GM21367 (cell line): ENCODE measurements at regions not wholly inside any gene's neighbourhood (a gene's known extent, or its start where the extent isn't known, plus 50 kb on each side); places are given as distances from the start of the nearest gene placed in this dataset.
"Not testable (repeated sequence)": the region's sequence is repeated elsewhere in the genome, so short reads cannot be mapped to it uniquely, and the experiment has no call there.

ENCODE experiments used
- ATAC-seq: cut with Tn5 transposase; IDR thresholded peaks from one replicate; pipeline ENCODE4 v1.9.1; 2021; ENCODE audit not compliant: unreplicated experiment

- no peak for ATAC-seq
Measured at GRCh38 chr11:98720951-98721350, 299.8 kb upstream of the CNTN5 start.

DNA sequence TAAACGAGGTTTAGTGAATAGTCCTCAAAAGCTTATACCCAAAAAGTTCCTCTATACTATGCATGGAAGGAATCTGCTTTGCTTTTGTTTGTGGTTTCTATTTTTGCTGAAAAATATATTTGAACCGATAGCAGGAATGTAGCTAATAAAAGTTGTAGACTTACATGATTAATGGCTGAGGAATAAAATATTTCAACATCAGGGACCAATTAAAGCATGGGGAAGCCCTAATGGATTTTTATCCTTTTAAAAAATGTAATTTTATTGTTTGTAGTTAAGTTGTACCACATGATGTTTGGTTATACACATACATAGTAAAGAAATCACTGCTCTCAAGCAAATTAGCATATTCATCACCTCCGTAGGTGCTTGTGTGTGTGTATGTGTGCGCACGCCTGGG lies 295.3 kb upstream of the CNTN5 start:
- ATAC-seq: no peak

DNA sequence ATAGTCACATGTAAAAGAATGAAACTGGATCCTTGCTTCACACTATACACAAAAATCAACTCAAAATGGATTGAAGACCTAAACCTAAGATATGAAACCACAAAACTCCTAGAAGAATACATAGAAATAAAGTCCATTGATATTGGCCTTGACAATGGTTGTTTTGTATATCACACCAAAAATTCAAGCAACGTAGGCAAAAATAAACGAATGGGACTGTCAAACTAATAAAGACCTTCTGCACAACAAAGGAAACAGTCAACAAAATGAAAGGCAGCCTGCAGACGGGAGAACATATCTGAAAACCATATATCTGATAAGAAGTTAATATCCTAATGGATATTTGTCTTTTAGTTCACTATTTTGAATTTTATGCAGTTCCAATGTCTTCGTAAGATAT lies 292.3 kb upstream of the CNTN5 start:
- no peak for ATAC-seq

DNA sequence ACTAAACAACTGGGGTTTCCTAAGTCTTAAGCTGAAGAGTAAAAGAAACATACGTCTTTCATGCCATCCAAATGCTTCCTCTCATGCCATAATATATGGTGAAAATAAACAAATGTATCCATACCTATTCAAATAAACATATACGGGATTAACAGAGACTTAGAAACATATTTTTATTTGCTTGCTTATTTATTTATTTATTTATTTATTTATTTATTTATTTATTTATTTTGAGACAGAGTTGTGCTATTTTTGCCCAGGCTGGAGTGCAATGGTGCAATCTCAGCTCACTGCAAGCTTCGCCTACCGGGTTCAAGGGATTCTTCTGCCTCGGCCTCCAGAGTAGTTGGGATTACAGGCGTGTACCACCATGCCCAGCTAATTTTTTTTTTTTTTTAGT lies 291.6 kb upstream of the CNTN5 start:
- no peak for ATAC-seq

- no peak for ATAC-seq
Measured at GRCh38 chr11:98732947-98733346, 287.8 kb upstream of the CNTN5 start.

DNA sequence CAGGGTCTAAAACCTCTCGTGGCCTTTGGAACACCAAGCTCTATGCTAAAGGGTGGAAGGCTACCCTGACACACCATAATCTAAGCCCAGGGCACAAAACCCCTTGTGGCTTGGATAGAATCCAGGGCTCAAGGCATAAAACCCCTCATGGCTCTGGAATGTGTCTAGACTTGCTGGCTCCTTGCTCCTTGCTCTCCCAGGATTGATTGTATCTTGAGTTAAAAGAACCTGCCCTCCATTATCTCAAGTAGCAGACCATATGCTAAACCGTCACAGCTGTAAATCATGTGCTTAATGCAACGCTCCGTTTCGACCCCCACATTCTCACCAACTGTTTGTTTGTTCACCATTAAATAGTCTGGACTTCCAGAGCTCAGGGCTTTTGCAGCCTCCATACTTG lies 287.4 kb upstream of the CNTN5 start:
- not testable (repeated sequence) for ATAC-seq

- ATAC-seq: no peak
Measured at GRCh38 chr11:98734686-98735085, 286.1 kb upstream of the CNTN5 start.

DNA sequence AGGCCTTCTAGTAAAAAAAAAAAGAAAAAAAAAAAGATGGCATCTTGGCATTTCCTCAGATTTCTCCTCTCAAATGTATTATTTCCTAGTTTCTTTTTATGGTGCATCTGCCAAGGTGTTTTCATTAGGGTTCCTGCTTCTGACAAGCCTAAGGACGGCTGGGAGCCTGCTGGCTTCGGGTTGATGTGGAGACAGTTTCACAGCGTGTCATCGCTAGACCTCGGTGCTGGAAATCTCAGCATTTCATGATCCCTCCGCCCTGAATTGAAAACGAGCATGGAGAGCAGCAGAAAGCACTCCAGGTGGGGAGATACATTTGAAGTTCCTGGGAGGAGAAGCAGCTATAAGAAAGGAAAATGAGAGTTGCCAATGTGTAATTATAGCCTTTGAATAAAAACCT lies 283.9 kb upstream of the CNTN5 start:
- no peak for ATAC-seq

DNA sequence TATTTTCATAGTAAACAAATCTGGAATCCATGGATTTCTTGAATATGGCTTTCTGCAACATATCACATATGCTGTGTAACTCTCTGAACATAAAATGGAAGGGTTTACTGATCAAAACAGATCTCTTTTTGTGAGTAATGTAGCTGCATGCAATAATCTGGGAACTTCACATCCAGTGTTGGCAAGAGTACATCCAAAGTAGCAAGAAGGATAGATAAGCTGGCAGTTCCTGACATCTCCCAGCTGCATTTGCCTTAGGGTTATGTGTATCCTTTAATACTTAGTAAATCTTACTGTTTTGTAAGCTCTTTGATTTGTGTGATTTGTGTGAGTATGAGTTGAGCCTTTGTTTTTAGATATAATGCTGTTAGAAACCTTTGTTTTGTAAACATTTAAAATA lies 280.4 kb upstream of the CNTN5 start:
- no peak for ATAC-seq

GRCh38 chr11:98763446-98763845 lies 257.3 kb upstream of the CNTN5 start:
- not testable (repeated sequence) for ATAC-seq

DNA sequence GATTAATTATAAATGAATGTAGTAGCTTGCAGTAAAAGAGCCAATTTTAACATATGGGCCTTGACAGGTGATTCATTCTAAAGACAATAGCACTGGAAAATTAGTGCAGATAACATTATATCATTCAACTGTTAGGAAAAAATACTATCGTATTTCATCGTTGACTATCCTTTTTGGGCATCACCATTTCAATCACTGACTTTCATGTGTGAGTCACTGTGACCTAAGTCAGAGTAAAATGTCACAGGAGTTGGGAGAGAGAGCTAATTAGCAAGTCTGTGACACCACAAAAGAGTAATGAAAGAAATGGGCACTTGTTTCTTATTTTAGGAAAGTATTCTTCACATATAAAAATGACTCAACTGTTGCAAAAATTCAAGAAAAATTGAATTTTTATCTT lies 253.8 kb upstream of the CNTN5 start:
- no peak for ATAC-seq

GRCh38 chr11:98770046-98770445 lies 250.7 kb upstream of the CNTN5 start:
- ATAC-seq: not testable (repeated sequence)

- ATAC-seq: no peak
Measured at GRCh38 chr11:98771791-98772190, 249.0 kb upstream of the CNTN5 start.

DNA sequence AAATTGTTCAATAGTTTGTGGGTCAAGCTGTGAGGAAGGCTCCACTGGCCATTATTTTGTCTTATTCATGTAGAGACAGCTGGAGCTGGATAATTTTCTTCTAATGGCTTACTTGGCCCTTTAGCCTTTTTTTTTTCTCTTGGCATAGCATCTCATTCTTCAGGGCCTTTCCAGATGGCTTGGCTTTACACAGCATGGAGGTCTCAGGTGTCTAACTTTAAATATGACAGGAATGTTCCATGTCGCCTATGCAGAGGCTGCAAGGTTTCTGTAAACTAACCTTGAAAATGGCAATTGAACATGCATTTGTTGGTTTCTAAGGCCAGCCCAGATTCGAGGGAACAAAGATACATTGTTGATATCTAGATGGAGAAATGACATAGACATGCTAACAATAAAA lies 247.9 kb upstream of the CNTN5 start:
- ATAC-seq: no peak

GRCh38 chr11:98793276-98793675 lies 227.5 kb upstream of the CNTN5 start:
- no peak for ATAC-seq

- no peak for ATAC-seq
Measured at GRCh38 chr11:98798333-98798732, 222.4 kb upstream of the CNTN5 start.

DNA sequence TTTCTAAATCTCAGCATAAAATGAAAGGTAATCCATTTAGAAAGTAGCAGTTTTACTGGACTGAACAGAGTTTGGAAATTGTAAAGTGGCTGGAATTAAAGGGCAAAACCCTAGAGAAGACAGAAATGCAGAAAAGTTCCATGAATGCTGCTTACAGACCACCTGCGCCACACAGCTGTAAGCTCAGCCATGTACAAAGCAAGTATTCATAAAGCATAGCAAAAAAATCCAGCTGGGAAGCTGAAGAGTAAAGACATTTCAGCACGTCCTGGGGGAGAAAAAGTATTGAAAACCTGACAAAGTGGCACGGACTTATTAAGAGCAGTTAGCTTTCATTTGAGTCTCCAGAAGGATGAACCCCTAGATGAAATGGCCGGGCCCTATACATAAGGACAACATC lies 220.1 kb upstream of the CNTN5 start:
- no peak for ATAC-seq

- ATAC-seq: no peak
Measured at GRCh38 chr11:98828986-98829708, 191.6 kb upstream of the CNTN5 start.

DNA sequence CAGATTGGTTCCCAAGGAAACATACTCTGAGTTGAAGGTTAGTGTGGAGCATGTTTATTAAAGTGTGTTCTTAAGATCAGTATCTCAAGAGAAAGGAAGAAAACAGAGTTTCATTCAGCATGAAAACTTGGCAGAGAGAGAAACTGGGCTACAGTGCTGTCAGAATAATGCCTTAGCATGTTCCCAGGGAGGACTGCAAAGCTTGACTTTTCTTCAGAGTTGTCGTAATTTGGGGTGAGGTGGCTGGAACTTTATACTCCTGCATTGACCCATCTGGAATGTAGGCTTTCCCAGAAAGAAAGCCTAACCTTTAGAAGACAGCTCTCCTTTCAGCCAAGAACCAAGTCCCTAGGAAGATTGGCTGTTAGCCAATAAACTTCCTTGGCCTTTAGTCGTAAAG lies 190.8 kb upstream of the CNTN5 start:
- no peak for ATAC-seq

GRCh38 chr11:98834776-98835175 lies 186.0 kb upstream of the CNTN5 start:
- ATAC-seq: no peak

GRCh38 chr11:98835335-98835734 lies 185.4 kb upstream of the CNTN5 start:
- no peak for ATAC-seq

DNA sequence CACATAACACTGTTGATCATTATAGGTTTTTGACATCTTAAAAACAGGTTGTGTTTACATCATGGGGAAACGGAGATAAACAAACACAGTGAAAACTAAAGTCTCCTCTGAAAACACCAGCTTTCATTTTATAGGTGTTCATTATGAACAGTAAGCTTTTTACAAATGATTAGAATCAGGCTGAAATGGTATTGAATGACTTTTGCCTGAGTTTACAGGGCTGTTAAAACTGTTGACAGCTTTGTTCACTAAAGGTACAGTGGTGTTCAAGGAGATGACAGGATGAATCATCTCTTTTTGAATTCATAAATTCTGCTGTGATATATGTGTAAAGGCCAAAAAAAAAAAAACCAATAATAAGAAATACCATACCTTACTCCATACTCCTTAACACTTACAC lies 184.6 kb upstream of the CNTN5 start:
- no peak for ATAC-seq

DNA sequence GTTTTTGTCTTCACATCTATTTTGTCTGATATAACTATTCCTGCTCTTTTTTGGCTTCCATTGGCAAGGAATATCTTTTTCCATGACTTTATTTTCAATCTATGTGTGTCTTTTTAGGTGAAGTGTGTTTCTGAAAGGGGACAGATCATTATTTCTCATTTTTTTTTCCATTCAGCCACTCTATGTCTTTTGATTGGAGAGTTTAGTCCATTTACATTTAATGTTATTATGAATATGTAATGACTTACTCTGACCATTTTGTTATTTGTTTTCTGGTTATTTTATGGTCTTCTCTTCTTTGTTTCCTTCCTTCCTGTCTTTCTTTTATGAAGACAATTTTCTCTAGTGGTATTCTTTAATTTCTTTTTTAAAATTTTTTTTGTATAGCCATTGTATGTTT lies 178.6 kb upstream of the CNTN5 start:
- ATAC-seq: no peak
